ENCODE measurements at regions not wholly inside any gene's neighbourhood (a gene's known extent, or its start where the extent isn't known, plus 50 kb on each side); places are given as distances from the start of the nearest gene placed in this dataset.

DNA sequence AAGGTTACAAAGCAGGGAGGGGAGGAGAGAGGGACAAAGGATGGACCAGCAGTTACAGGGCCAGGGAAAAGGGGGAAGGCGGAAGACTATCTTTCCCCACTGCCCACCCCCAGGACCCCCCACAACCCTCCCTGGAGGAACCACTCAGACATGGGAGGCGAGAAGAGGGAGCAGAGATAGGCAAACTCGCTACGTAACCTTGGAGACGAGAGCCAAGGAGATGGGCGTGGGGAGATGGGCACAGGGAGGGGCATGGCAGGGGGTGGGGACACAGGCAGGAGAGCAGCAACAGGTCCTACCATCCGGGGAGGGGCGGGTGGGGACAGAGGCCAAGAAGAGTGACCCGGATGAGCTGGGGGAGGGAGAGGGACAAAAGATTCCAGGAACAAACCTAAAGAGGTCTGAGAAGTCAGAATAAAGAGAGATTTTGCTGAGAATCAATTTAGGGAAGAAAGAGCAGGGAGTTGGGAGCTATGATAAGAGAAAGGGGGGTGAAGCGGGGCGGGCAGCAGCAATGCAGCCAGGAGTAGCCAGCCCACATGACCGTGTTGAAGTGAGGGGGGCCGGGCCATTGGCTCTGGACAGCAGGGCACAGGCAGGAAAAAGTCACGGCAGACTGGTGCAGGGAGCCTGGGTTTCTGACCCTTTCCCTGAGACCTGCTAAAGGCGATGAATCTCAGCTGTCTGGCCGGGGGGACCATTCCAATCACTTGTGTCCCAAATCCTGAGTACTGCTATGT, 128.4 kb downstream of the BUD13 start:
- TF ChIP-seq EZH2phosphoT487 (IDR thresholded peaks at IDR 0.05; ENCODE audit: low read depth) = no peak
- no peak for TF ChIP-seq CTCF (IDR thresholded peaks at IDR 0.05; ENCODE audit: low read depth, low read length)
- H3K4me3 ChIP-seq (ENCODE audit: low read length) = no peak overlapping the region
- no peak overlapping the region for H2AFZ ChIP-seq (ENCODE audit: low read depth, low read length)
- no peak overlapping the region for H3K27ac ChIP-seq (ENCODE audit: low read length)
- H3K4me1 ChIP-seq (ENCODE audit: low read length) = no peaks in the 10 kb centered on the region
- H3K79me2 ChIP-seq (ENCODE audit: low read length) = no peaks in the 10 kb centered on the region
- H3K27me3 ChIP-seq (ENCODE audit: low read depth, low read length) = peaks cover 10% of the 10 kb centered on the region; the same call in 1 of the 2 replicates
- H3K9me3 ChIP-seq (ENCODE audit: insufficient read depth, low read length) = no peaks in the 10 kb centered on the region
- H4K20me1 ChIP-seq (ENCODE audit: insufficient read depth, low read length) = no peaks in the 10 kb centered on the region
- no peaks in the 10 kb centered on the region for H3K36me3 ChIP-seq (replicated peaks; ENCODE audit: low read depth, low read length)
- H3K9ac ChIP-seq (ENCODE audit: low read length) = no peak overlapping the region
- H3K4me2 ChIP-seq (ENCODE audit: low read length) = no peak overlapping the region

DNA sequence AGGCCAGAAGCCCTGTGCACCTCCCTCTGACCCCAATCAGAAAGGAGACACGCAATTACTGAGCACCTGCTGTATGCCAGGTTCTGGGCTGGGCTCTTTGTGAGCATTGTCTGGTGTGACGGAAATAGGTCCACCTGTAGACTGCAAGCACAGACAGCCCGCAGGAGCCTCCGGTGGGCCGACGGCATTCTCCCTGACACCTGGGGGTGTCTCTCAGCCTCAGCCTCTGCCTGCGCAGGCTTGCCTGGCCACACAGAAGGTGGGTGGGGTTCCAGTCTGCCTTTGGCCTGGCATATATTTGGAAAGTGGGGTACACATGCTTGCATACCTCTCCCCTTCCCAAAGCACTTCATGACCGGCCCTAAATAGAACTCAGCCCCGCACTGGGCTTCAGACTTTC, 129.3 kb downstream of the BUD13 start:
- peaks cover 1% of the 10 kb centered on the region; the same call in 1 of the 2 replicates for H3K27me3 ChIP-seq (ENCODE audit: low read depth, low read length)
- no peaks in the 10 kb centered on the region for H3K9me3 ChIP-seq (ENCODE audit: insufficient read depth, low read length)
- no peaks in the 10 kb centered on the region for H3K4me1 ChIP-seq (ENCODE audit: low read length)
- H2AFZ ChIP-seq (ENCODE audit: low read depth, low read length) = no peak overlapping the region
- no peak for TF ChIP-seq CTCF (IDR thresholded peaks at IDR 0.05; ENCODE audit: low read depth, low read length)
- TF ChIP-seq EZH2phosphoT487 (IDR thresholded peaks at IDR 0.05; ENCODE audit: low read depth) = no peak
- H4K20me1 ChIP-seq (ENCODE audit: insufficient read depth, low read length) = no peaks in the 10 kb centered on the region
- H3K4me3 ChIP-seq (ENCODE audit: low read length) = no peak overlapping the region
- no peaks in the 10 kb centered on the region for H3K36me3 ChIP-seq (replicated peaks; ENCODE audit: low read depth, low read length)
- no peak overlapping the region for H3K27ac ChIP-seq (ENCODE audit: low read length)
- H3K9ac ChIP-seq (ENCODE audit: low read length) = no peak overlapping the region
- H3K4me2 ChIP-seq (ENCODE audit: low read length) = no peak overlapping the region
- no peaks in the 10 kb centered on the region for H3K79me2 ChIP-seq (ENCODE audit: low read length)

DNA sequence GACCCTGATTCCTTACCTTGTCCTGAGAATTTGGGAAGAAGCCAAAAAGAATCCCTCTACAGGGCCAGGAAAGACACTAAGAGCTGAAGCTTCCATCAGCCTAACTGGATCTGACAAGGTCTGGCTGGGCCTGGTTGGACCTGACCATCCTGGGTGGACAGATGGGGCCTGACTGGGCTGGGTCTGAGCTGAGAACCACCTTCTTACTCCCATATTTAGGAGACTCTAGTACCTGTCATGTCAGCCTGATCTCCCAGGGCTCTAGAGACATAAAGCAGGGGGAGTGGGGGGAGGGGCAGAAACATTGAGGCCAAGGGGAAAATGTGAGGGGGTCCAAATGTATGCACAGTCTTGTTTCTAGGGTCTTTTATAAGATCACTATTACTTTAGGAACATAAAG, 129.9 kb downstream of the BUD13 start:
- no peaks in the 10 kb centered on the region for H3K4me1 ChIP-seq (ENCODE audit: low read length)
- no peak overlapping the region for H3K4me2 ChIP-seq (ENCODE audit: low read length)
- H3K36me3 ChIP-seq (replicated peaks; ENCODE audit: low read depth, low read length) = no peaks in the 10 kb centered on the region
- H3K27me3 ChIP-seq (ENCODE audit: low read depth, low read length) = peaks cover 6% of the 10 kb centered on the region; the same call in 1 of the 2 replicates
- H3K27ac ChIP-seq (ENCODE audit: low read length) = no peak overlapping the region
- no peaks in the 10 kb centered on the region for H3K79me2 ChIP-seq (ENCODE audit: low read length)
- H2AFZ ChIP-seq (ENCODE audit: low read depth, low read length) = no peak overlapping the region
- H3K4me3 ChIP-seq (ENCODE audit: low read length) = no peak overlapping the region
- H4K20me1 ChIP-seq (ENCODE audit: insufficient read depth, low read length) = no peaks in the 10 kb centered on the region
- no peak for TF ChIP-seq CTCF (IDR thresholded peaks at IDR 0.05; ENCODE audit: low read depth, low read length)
- no peak for TF ChIP-seq EZH2phosphoT487 (IDR thresholded peaks at IDR 0.05; ENCODE audit: low read depth)
- no peaks in the 10 kb centered on the region for H3K9me3 ChIP-seq (ENCODE audit: insufficient read depth, low read length)
- H3K9ac ChIP-seq (ENCODE audit: low read length) = no peak overlapping the region

- H3K27me3 ChIP-seq (ENCODE audit: low read depth, low read length) = peaks cover 10% of the 10 kb centered on the region
- TF ChIP-seq CTCF (IDR thresholded peaks at IDR 0.05; ENCODE audit: low read depth, low read length) (no peak), EZH2phosphoT487 (IDR thresholded peaks at IDR 0.05; ENCODE audit: low read depth) (no peak)
These were observed 130.3 kb downstream of the BUD13 start for GRCh38 chr11:116642481-116642880.

More at GRCh38 chr11:116642481-116642880, 130.3 kb downstream of the BUD13 start:
- Histone ChIP-seq H3K27ac (ENCODE audit: low read length) (no peak overlapping the region), H3K79me2 (ENCODE audit: low read length) (no peaks in the 10 kb centered on the region), H2AFZ (ENCODE audit: low read depth, low read length) (no peak overlapping the region), H3K4me3 (ENCODE audit: low read length) (no peak overlapping the region), H3K4me2 (ENCODE audit: low read length) (no peak overlapping the region), H3K9me3 (ENCODE audit: insufficient read depth, low read length) (no peaks in the 10 kb centered on the region), H3K36me3 (replicated peaks; ENCODE audit: low read depth, low read length) (no peaks in the 10 kb centered on the region), H3K4me1 (ENCODE audit: low read length) (no peaks in the 10 kb centered on the region), H4K20me1 (ENCODE audit: insufficient read depth, low read length) (no peaks in the 10 kb centered on the region), H3K9ac (ENCODE audit: low read length) (no peak overlapping the region)

Measured in OCI-LY3 (cell line).